ENCODE measurements at regions not wholly inside any gene's neighbourhood (a gene's known extent, or its start where the extent isn't known, plus 50 kb on each side); places are given as distances from the start of the nearest gene placed in this dataset.
"Not testable (repeated sequence)": the region's sequence is repeated elsewhere in the genome, so short reads cannot be mapped to it uniquely, and the experiment has no call there.

GRCh38 chr2:129559101-129559500 lies 420.4 kb upstream of the RAB6C start:
- H3K36me3 ChIP-seq: no peaks in the 10 kb centered on the region
- intact Hi-C loops (cut with micrococcal nuclease): no loop called here
- DNase-seq: no peak

GRCh38 chr2:129565551-129566109 lies 413.8 kb upstream of the RAB6C start:
- intact Hi-C loops (cut with micrococcal nuclease): no loop called here
- Histone ChIP-seq H3K36me3 (no peaks in the 10 kb centered on the region), H3K27ac (replicated peaks) (no peak overlapping the region), H3K4me3 (no peak overlapping the region), H3K27me3 (ENCODE audit: low read depth) (peaks cover 35% of the 10 kb centered on the region), H3K9me3 (replicated peaks) (peaks cover 17% of the 10 kb centered on the region), H3K4me1 (no peaks in the 10 kb centered on the region)
- no peak for DNase-seq
- no peak for TF ChIP-seq CTCF (IDR thresholded peaks at IDR 0.05; ENCODE audit: borderline replicate concordance)

More at GRCh38 chr2:129559101-129559500, 420.4 kb upstream of the RAB6C start:
- TF ChIP-seq CTCF (IDR thresholded peaks at IDR 0.05; ENCODE audit: borderline replicate concordance): no peak
- Histone ChIP-seq H3K9me3 (replicated peaks) (peaks cover 14% of the 10 kb centered on the region), H3K4me1 (no peaks in the 10 kb centered on the region), H3K4me3 (no peak overlapping the region), H3K27ac (replicated peaks) (no peak overlapping the region), H3K27me3 (ENCODE audit: low read depth) (peaks cover 8% of the 10 kb centered on the region)

- H3K4me3 ChIP-seq; H3K36me3 ChIP-seq; H3K27ac ChIP-seq (replicated peaks); DNase-seq; H3K4me1 ChIP-seq; intact Hi-C loops (cut with micrococcal nuclease): not testable (repeated sequence)
- peaks cover 27% of the 10 kb centered on the region for H3K27me3 ChIP-seq (ENCODE audit: low read depth)
- H3K9me3 ChIP-seq (replicated peaks): peaks cover 55% of the 10 kb centered on the region
Measured at GRCh38 chr2:129570812-129571211, 408.7 kb upstream of the RAB6C start.

- H3K36me3 ChIP-seq: no peaks in the 10 kb centered on the region
- H3K27ac ChIP-seq (replicated peaks): no peak overlapping the region
- intact Hi-C loops (cut with micrococcal nuclease): no loop called here
- no peaks in the 10 kb centered on the region for H3K4me1 ChIP-seq
- H3K4me3 ChIP-seq: no peak overlapping the region
- H3K27me3 ChIP-seq (ENCODE audit: low read depth): peaks cover 15% of the 10 kb centered on the region
- H3K9me3 ChIP-seq (replicated peaks): peaks cover 41% of the 10 kb centered on the region
- TF ChIP-seq CTCF (IDR thresholded peaks at IDR 0.05; ENCODE audit: borderline replicate concordance): no peak
- no peak for DNase-seq
Measured at GRCh38 chr2:129575431-129575830, 404.0 kb upstream of the RAB6C start.

GRCh38 chr2:129575880-129576279 lies 403.6 kb upstream of the RAB6C start:
- peaks cover 18% of the 10 kb centered on the region for H3K27me3 ChIP-seq (ENCODE audit: low read depth)
- peaks cover 40% of the 10 kb centered on the region for H3K9me3 ChIP-seq (replicated peaks)
- no peak for TF ChIP-seq CTCF (IDR thresholded peaks at IDR 0.05; ENCODE audit: borderline replicate concordance)
- no peak overlapping the region for H3K27ac ChIP-seq (replicated peaks)
- DNase-seq: no peak
- no peaks in the 10 kb centered on the region for H3K36me3 ChIP-seq
- no peak overlapping the region for H3K4me3 ChIP-seq
- H3K4me1 ChIP-seq: no peaks in the 10 kb centered on the region
- intact Hi-C loops (cut with micrococcal nuclease): no loop called here

GRCh38 chr2:129580001-129580400 lies 399.5 kb upstream of the RAB6C start:
- intact Hi-C loops (cut with micrococcal nuclease): no loop called here
- H3K4me1 ChIP-seq: no peaks in the 10 kb centered on the region
- no peak overlapping the region for H3K27ac ChIP-seq (replicated peaks)
- TF ChIP-seq CTCF (IDR thresholded peaks at IDR 0.05; ENCODE audit: borderline replicate concordance): no peak
- no peak for DNase-seq
- no peak overlapping the region for H3K4me3 ChIP-seq
- H3K27me3 ChIP-seq (ENCODE audit: low read depth): peaks cover 21% of the 10 kb centered on the region
- peaks cover 20% of the 10 kb centered on the region for H3K9me3 ChIP-seq (replicated peaks)
- H3K36me3 ChIP-seq: no peaks in the 10 kb centered on the region

Data from left ventricle myocardium inferior (tissue), 1 donor.